WTC11 (cell line): ENCODE measurements at regions not wholly inside any gene's neighbourhood (a gene's known extent, or its start where the extent isn't known, plus 50 kb on each side); places are given as distances from the start of the nearest gene placed in this dataset.

ENCODE experiments used
- ATAC-seq: fragments of 200-7000 bp; cut with Tn5 transposase; 2 replicates; pipeline ENCODE4 v1.10.0; 2021; ENCODE audit warnings: mild to moderate bottlenecking, moderate library complexity
- CTCF ChIA-PET: fragments of 300-600 bp; sonication (Branson Sonifier 250); formaldehyde crosslinking; loops from one replicate; lab custom pipeline; 2021; ENCODE audit warnings: antibody characterized with exemption; lab: Charles Lee
- POLR2A ChIA-PET: fragments of 350-600 bp; sonication (Branson Sonifier 250); formaldehyde crosslinking; loops from one replicate; lab custom pipeline; 2021; ENCODE audit warnings: antibody characterized with exemption; lab: Charles Lee
- DNase-seq: peaks from one replicate; pipeline ENCODE4 v3.0.0; 2021; ENCODE audit warnings: low spot score
- H3K27ac Mint-ChIP-seq: 2 replicates; pipeline ENCODE4 v1.8.0; 2021; ENCODE audit warnings: mixed read lengths
- H3K27me3 Mint-ChIP-seq: 2 replicates; pipeline ENCODE4 v1.8.0; 2021; ENCODE audit warnings: low read depth, mild to moderate bottlenecking, moderate library complexity, mixed read lengths
- H3K36me3 Mint-ChIP-seq: 2 replicates; pipeline ENCODE4 v1.8.0; 2021; ENCODE audit warnings: mixed read lengths
- H3K4me1 Mint-ChIP-seq: 2 replicates; pipeline ENCODE4 v1.8.0; 2022; ENCODE audit warnings: mixed read lengths
- H3K4me3 Mint-ChIP-seq: 2 replicates; pipeline ENCODE4 v1.8.0; 2021; ENCODE audit warnings: mild to moderate bottlenecking, moderate library complexity, mixed read lengths
- H3K9me3 Mint-ChIP-seq: 2 replicates; pipeline ENCODE4 v1.8.0; 2021; ENCODE audit warnings: mixed read lengths
- ARID4B ChIP-seq: sonication (generic); formaldehyde crosslinking; IDR thresholded peaks from 2 replicates; pipeline ENCODE4 v1.8.0; 2023; ENCODE audit warnings: missing genetic modification reagents, mild to moderate bottlenecking, borderline replicate concordance
- CREM ChIP-seq: sonication (generic); formaldehyde crosslinking; IDR thresholded peaks from 2 replicates; pipeline ENCODE4 v1.8.1; 2022; ENCODE audit warnings: mild to moderate bottlenecking, missing genetic modification reagents, moderate library complexity
- ELF4 ChIP-seq: sonication (generic); formaldehyde crosslinking; IDR thresholded peaks from 2 replicates; pipeline ENCODE4 v1.8.1; 2022; ENCODE audit warnings: low read depth, mild to moderate bottlenecking, moderate library complexity, missing genetic modification reagents
- ESRRA ChIP-seq: sonication (generic); formaldehyde crosslinking; IDR thresholded peaks from 2 replicates; pipeline ENCODE4 v1.8.1; 2022; ENCODE audit warnings: mild to moderate bottlenecking, missing genetic modification reagents, borderline replicate concordance
- GABPB1 ChIP-seq: sonication (generic); formaldehyde crosslinking; IDR thresholded peaks from 2 replicates; pipeline ENCODE4 v1.8.1; 2023; ENCODE audit warnings: mild to moderate bottlenecking, missing genetic modification reagents
- JAZF1 ChIP-seq: fragments of 250-450 bp; sonication (Bioruptor Pico); IDR thresholded peaks from 2 replicates; pipeline ENCODE4 v1.9.0; 2021; ENCODE audit warnings: moderate library complexity, mild to moderate bottlenecking, inconsistent platforms
- JUN ChIP-seq: sonication (generic); formaldehyde crosslinking; IDR thresholded peaks from 2 replicates; pipeline ENCODE4 v1.8.0; 2023; ENCODE audit warnings: mild to moderate bottlenecking, missing genetic modification reagents
- MYBL2 ChIP-seq: sonication (generic); formaldehyde crosslinking; IDR thresholded peaks from 2 replicates; pipeline ENCODE4 v1.8.1; 2023; ENCODE audit warnings: mild to moderate bottlenecking, moderate library complexity, missing genetic modification reagents
- RELA ChIP-seq: sonication (generic); formaldehyde crosslinking; IDR thresholded peaks from 2 replicates; pipeline ENCODE4 v1.8.1; 2022; ENCODE audit warnings: missing genetic modification reagents, mild to moderate bottlenecking, borderline replicate concordance
- RORB ChIP-seq: fragments of 250-450 bp; sonication (Bioruptor Pico); IDR thresholded peaks from 2 replicates; pipeline ENCODE4 v1.9.0; 2021; ENCODE audit warnings: mild to moderate bottlenecking
- SMAD4 ChIP-seq: sonication (generic); formaldehyde crosslinking; IDR thresholded peaks from 2 replicates; pipeline ENCODE4 v1.8.0; 2022; ENCODE audit warnings: mild to moderate bottlenecking, missing genetic modification reagents
- SOX15 ChIP-seq: fragments of 250-450 bp; sonication (Bioruptor Pico); IDR thresholded peaks from 2 replicates; pipeline ENCODE4 v1.9.0; 2021; ENCODE audit warnings: mild to moderate bottlenecking
- TEAD4 ChIP-seq: sonication (generic); formaldehyde crosslinking; IDR thresholded peaks from 2 replicates; pipeline ENCODE4 v1.8.0; 2022; ENCODE audit warnings: mild to moderate bottlenecking, missing genetic modification reagents
- TP53 ChIP-seq: sonication (generic); formaldehyde crosslinking; IDR thresholded peaks from 2 replicates; pipeline ENCODE4 v1.8.1; 2023; ENCODE audit warnings: mild to moderate bottlenecking, missing genetic modification reagents
- ZNF512 ChIP-seq: sonication (generic); formaldehyde crosslinking; IDR thresholded peaks from 2 replicates; pipeline ENCODE4 v1.8.1; 2022; ENCODE audit warnings: missing genetic modification reagents, borderline replicate concordance
- ZNF671 ChIP-seq: fragments of 250-450 bp; sonication (Bioruptor Pico); IDR thresholded peaks from 2 replicates; pipeline ENCODE4 v1.8.0; 2021; ENCODE audit warnings: mild to moderate bottlenecking
- TF ChIP-seq, protein P1 (sequence below): sonication (generic); formaldehyde crosslinking; IDR thresholded peaks from 2 replicates; pipeline ENCODE4 v1.8.1; 2023; ENCODE audit warnings: mild to moderate bottlenecking, missing genetic modification reagents
- TF ChIP-seq, protein P2 (sequence below): sonication (generic); formaldehyde crosslinking; IDR thresholded peaks from 2 replicates; pipeline ENCODE4 v1.8.1; 2022; ENCODE audit warnings: low read depth, missing genetic modification reagents, borderline replicate concordance
- TF ChIP-seq, protein P3 (sequence below): sonication (generic); formaldehyde crosslinking; IDR thresholded peaks from 2 replicates; pipeline ENCODE4 v1.8.1; 2022; ENCODE audit warnings: mild to moderate bottlenecking, moderate library complexity, missing genetic modification reagents
- TF ChIP-seq, protein P4 (sequence below): fragments of 250-450 bp; sonication (Bioruptor Pico); conservative IDR thresholded peaks from 2 replicates; pipeline ENCODE4 v1.9.0; 2021; ENCODE audit warnings: mild to moderate bottlenecking

DNA sequence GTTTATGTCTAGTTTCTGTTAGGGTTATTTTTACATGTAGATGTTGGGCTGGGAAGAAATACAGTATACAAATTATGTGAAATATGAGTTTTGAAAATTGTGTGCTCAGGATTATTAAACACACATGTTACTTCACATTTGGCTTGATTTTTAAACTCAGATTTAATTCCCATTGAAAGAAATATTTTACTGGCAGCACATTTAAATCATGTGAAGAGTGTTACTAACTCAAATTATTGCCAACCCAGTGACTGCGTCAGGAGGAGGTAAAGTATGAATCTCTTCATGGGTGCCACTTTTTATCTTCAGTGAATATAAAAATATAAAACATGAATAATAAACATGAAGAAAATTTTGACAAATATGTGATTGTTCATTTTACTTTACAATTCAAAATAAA lies 457.5 kb upstream of the CCDC179 start:
- ATAC-seq (no peak), DNase-seq (no peak)
- ChIA-PET POLR2A (no interaction called here), CTCF (no interaction called here)
- Mint-ChIP-seq H3K27me3 (peaks cover 2% of the 10 kb centered on the region; the same call in 1 of the 2 replicates), H3K4me3 (no peak overlapping the region), H3K9me3 (peaks cover 40% of the 10 kb centered on the region), H3K36me3 (peaks cover 33% of the 10 kb centered on the region), H3K4me1 (0 out of 2 replicates have a peak, but pooled peaks cover 3% of the 10 kb centered on the region), H3K27ac (no peak overlapping the region)
- TF ChIP-seq ESRRA (CRISPR knock-in tag) (no peak), CREM (CRISPR knock-in tag) (no peak), ELF4 (CRISPR knock-in tag) (no peak), SOX15 (CRISPR knock-in tag) (no peak), ZNF512 (CRISPR knock-in tag) (no peak), ARID4B (no peak), ZNF671 (no peak), SMAD4 (CRISPR knock-in tag) (no peak), RELA (CRISPR knock-in tag) (no peak), TP53 (CRISPR knock-in tag) (no peak), MYBL2 (no peak), GABPB1 (no peak), RORB (no peak), JUN (CRISPR knock-in tag) (no peak), TEAD4 (CRISPR knock-in tag) (no peak), JAZF1 (CRISPR knock-in tag) (no peak)
- TF ChIP-seq, protein P1, sequence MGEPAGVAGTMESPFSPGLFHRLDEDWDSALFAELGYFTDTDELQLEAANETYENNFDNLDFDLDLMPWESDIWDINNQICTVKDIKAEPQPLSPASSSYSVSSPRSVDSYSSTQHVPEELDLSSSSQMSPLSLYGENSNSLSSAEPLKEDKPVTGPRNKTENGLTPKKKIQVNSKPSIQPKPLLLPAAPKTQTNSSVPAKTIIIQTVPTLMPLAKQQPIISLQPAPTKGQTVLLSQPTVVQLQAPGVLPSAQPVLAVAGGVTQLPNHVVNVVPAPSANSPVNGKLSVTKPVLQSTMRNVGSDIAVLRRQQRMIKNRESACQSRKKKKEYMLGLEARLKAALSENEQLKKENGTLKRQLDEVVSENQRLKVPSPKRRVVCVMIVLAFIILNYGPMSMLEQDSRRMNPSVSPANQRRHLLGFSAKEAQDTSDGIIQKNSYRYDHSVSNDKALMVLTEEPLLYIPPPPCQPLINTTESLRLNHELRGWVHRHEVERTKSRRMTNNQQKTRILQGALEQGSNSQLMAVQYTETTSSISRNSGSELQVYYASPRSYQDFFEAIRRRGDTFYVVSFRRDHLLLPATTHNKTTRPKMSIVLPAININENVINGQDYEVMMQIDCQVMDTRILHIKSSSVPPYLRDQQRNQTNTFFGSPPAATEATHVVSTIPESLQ (CRISPR knock-in tag) = no peak
- TF ChIP-seq, protein P2, sequence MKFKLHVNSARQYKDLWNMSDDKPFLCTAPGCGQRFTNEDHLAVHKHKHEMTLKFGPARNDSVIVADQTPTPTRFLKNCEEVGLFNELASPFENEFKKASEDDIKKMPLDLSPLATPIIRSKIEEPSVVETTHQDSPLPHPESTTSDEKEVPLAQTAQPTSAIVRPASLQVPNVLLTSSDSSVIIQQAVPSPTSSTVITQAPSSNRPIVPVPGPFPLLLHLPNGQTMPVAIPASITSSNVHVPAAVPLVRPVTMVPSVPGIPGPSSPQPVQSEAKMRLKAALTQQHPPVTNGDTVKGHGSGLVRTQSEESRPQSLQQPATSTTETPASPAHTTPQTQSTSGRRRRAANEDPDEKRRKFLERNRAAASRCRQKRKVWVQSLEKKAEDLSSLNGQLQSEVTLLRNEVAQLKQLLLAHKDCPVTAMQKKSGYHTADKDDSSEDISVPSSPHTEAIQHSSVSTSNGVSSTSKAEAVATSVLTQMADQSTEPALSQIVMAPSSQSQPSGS (CRISPR knock-in tag) = no peak
- TF ChIP-seq, protein P3, sequence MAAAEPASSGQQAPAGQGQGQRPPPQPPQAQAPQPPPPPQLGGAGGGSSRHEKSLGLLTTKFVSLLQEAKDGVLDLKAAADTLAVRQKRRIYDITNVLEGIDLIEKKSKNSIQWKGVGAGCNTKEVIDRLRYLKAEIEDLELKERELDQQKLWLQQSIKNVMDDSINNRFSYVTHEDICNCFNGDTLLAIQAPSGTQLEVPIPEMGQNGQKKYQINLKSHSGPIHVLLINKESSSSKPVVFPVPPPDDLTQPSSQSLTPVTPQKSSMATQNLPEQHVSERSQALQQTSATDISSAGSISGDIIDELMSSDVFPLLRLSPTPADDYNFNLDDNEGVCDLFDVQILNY = no peak
- TF ChIP-seq, protein P4, sequence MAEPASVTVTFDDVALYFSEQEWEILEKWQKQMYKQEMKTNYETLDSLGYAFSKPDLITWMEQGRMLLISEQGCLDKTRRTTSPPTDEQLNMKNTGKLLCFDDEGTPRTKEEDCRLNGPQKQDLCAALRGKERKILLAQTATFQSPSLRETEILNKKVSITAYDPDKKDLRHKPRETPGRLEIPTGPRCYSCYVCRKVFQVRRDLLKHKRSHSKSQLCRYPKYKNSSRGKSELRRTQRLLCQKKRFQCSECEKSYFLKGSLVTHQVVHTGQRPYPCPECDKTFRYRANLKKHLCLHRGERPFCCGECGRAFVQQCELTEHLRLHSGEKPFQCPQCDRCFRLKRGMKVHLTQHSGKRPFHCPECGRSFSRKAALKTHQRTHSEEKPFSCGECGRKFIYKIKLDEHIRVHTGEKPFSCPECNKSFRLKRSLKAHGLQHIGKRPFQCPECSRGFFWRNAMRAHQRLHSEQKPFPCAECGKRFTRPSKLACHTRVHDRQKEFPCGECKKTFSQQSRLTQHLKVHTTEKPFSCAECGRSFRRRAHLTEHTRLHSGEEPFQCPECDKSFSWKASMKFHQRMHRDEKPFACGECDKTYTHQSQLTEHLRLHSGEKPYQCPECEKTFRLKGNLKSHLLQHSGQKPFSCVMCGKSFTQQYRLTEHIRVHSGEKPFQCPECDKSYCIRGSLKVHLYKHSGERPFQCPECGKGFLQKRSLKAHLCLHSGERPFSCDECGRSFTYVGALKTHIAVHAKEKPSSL (CRISPR knock-in tag) = no peak
